GM21786 (cell line): ENCODE measurements at regions not wholly inside any gene's neighbourhood (a gene's known extent, or its start where the extent isn't known, plus 50 kb on each side); places are given as distances from the start of the nearest gene placed in this dataset.

ENCODE experiments used
- ATAC-seq: cut with Tn5 transposase; IDR thresholded peaks from one replicate; pipeline ENCODE4 v1.9.1; 2021; ENCODE audit not compliant: unreplicated experiment

GRCh38 chr12:114741940-114742339 is 58.0 kb upstream of the TBX3 start:
- ATAC-seq, result no peak

GRCh38 chr12:114740448-114740847 is 56.5 kb upstream of the TBX3 start:
- ATAC-seq, result no peak

GRCh38 chr12:114738460-114739184 is 54.6 kb upstream of the TBX3 start:
- ATAC-seq, result no peak

GRCh38 chr12:114735680-114736374 is 51.9 kb upstream of the TBX3 start:
- no peak for ATAC-seq

- no peak for ATAC-seq
Observed at GRCh38 chr12:114735011-114735410, 51.0 kb upstream of the TBX3 start.

GRCh38 chr12:114733919-114734318 is 49.9 kb upstream of the TBX3 start:
- no peak for ATAC-seq
